ENCODE measurements at regions not wholly inside any gene's neighbourhood (a gene's known extent, or its start where the extent isn't known, plus 50 kb on each side); places are given as distances from the start of the nearest gene placed in this dataset.

GRCh38 chr3:187974871-187975271, 179.1 kb upstream of the LPP start:
- TF ChIP-seq CTCF (IDR thresholded peaks at IDR 0.05) (peak; percentile 30; the same call in 1 of the 2 replicates), NFIC (IDR thresholded peaks at IDR 0.05; ENCODE audit: borderline replicate concordance) (no peak), TAF1 (IDR thresholded peaks at IDR 0.05; ENCODE audit: borderline replicate concordance, low read depth, low read length) (no peak), REST (IDR thresholded peaks at IDR 0.05; ENCODE audit: low read depth, low read length) (no peak)
- TF ChIP-seq, protein P1, sequence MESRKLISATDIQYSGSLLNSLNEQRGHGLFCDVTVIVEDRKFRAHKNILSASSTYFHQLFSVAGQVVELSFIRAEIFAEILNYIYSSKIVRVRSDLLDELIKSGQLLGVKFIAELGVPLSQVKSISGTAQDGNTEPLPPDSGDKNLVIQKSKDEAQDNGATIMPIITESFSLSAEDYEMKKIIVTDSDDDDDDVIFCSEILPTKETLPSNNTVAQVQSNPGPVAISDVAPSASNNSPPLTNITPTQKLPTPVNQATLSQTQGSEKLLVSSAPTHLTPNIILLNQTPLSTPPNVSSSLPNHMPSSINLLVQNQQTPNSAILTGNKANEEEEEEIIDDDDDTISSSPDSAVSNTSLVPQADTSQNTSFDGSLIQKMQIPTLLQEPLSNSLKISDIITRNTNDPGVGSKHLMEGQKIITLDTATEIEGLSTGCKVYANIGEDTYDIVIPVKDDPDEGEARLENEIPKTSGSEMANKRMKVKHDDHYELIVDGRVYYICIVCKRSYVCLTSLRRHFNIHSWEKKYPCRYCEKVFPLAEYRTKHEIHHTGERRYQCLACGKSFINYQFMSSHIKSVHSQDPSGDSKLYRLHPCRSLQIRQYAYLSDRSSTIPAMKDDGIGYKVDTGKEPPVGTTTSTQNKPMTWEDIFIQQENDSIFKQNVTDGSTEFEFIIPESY (IDR thresholded peaks at IDR 0.05; ENCODE audit: borderline replicate concordance, low read depth), result no peak

All from SK-N-SH (cell line).